Progenitor cell of endocrine pancreas (in vitro differentiated cells): ENCODE measurements at regions not wholly inside any gene's neighbourhood (a gene's known extent, or its start where the extent isn't known, plus 50 kb on each side); places are given as distances from the start of the nearest gene placed in this dataset.

ENCODE experiments used
- DNase-seq: peaks from one replicate; pipeline ENCODE4 v3.0.0; 2021; ENCODE audit warnings: low spot score; ENCODE audit not compliant: unreplicated experiment
- H3K27ac Mint-ChIP-seq: 2 replicates; pipeline ENCODE4 v1.8.0; 2021; ENCODE audit warnings: mild to moderate bottlenecking, moderate library complexity, mixed read lengths
- H3K27me3 Mint-ChIP-seq: 2 replicates; pipeline ENCODE4 v1.8.0; 2021; ENCODE audit warnings: mixed read lengths
- H3K36me3 Mint-ChIP-seq: 2 replicates; pipeline ENCODE4 v1.8.0; 2022; ENCODE audit warnings: mixed read lengths; ENCODE audit not compliant: insufficient read depth
- H3K4me1 Mint-ChIP-seq: 2 replicates; pipeline ENCODE4 v1.8.0; 2021; ENCODE audit warnings: low read depth, mixed read lengths
- H3K4me3 Mint-ChIP-seq: 2 replicates; pipeline ENCODE4 v1.8.0; 2021; ENCODE audit warnings: low read depth, mild to moderate bottlenecking, moderate library complexity, mixed read lengths
- H3K9me3 Mint-ChIP-seq: 2 replicates; pipeline ENCODE4 v1.8.0; 2021; ENCODE audit warnings: low read depth, mixed read lengths
- CTCF ChIP-seq: fragments of 200-600 bp; sonication (generic); IDR thresholded peaks from one replicate; pipeline ENCODE4 v1.5.0; 2021; ENCODE audit warnings: antibody characterized with exemption, mild to moderate bottlenecking; ENCODE audit not compliant: unreplicated experiment

- DNase-seq, result no peak
- Mint-ChIP-seq H3K4me3 (no peak overlapping the region), H3K36me3 (no peaks in the 10 kb centered on the region), H3K4me1 (no peaks in the 10 kb centered on the region), H3K27me3 (peaks cover 20% of the 10 kb centered on the region), H3K27ac (no peak overlapping the region), H3K9me3 (no peaks in the 10 kb centered on the region)
- TF ChIP-seq CTCF, result no peak
Measured at GRCh38 chr17:79258041-79258440, 183.4 kb downstream of the ENGASE start.

DNA sequence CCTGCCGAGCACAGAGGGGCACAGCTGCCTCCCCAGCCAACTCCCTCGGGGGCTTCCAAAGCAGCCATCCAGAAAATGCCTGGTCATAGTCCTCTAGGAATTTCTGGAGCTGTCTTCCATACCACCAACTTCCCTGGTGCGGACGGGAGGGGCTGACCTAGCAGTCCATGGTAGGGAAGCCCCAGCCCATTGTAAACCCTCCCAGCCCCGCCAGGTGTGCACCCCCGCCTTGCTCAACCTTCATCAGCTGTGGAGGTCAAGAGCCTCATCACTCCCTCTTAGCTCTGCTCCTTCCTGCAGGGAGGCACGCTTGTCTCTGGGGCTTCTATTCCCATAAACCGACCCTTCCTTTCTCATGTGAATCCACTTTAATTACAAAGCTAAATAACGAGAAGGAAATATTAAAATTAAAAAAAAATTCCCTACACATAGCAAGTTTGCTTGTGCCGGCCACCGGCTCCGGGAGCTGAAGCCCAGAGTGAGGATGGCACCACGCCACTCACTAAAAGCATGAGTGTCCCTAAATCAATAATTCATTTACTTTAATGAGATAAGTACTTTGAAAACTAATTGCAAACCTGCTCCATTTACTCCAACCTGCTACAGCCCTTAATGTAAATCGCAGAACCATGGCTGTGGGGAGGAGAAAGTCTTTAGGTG lies 181.4 kb downstream of the ENGASE start:
- Mint-ChIP-seq H3K27me3 (peaks cover 38% of the 10 kb centered on the region), H3K4me3 (no peak overlapping the region), H3K27ac (no peak overlapping the region), H3K9me3 (no peaks in the 10 kb centered on the region), H3K4me1 (no peaks in the 10 kb centered on the region), H3K36me3 (no peaks in the 10 kb centered on the region)
- TF ChIP-seq CTCF, result no peak
- no peak for DNase-seq

DNA sequence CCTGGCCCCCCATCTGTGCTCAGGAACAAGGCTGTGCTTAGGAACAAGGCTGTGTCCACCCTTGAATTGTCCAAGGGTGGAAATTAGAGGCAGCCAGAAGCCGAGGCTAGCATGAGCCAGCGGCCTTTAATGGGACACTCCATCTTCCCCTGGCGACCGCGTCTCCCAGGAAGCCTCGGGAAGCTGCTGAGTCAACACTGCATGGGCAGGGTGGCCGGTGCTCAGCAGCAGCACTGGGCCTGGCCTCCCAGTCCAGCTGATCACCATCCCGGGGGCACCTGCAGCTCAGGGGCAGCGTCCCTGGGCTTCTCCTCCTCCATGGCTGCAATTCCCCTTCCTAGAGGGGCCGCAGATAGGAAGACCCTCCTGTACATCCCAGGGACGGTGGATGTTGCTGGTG lies 180.8 kb downstream of the ENGASE start:
- no peaks in the 10 kb centered on the region for H3K9me3 Mint-ChIP-seq
- TF ChIP-seq CTCF, result no peak
- no peaks in the 10 kb centered on the region for H3K36me3 Mint-ChIP-seq
- H3K4me3 Mint-ChIP-seq, result no peak overlapping the region
- peak overlapping the region; percentile 33 for H3K27ac Mint-ChIP-seq
- no peaks in the 10 kb centered on the region for H3K4me1 Mint-ChIP-seq
- no peak for DNase-seq
- H3K27me3 Mint-ChIP-seq, result peaks cover 42% of the 10 kb centered on the region

GRCh38 chr17:79255046-79255445 lies 180.4 kb downstream of the ENGASE start:
- no peak for DNase-seq
- Mint-ChIP-seq H3K27ac (peak overlapping the region; percentile 33), H3K36me3 (no peaks in the 10 kb centered on the region), H3K4me3 (no peak overlapping the region), H3K27me3 (peaks cover 44% of the 10 kb centered on the region), H3K9me3 (no peaks in the 10 kb centered on the region), H3K4me1 (no peaks in the 10 kb centered on the region)
- TF ChIP-seq CTCF, result no peak

DNA sequence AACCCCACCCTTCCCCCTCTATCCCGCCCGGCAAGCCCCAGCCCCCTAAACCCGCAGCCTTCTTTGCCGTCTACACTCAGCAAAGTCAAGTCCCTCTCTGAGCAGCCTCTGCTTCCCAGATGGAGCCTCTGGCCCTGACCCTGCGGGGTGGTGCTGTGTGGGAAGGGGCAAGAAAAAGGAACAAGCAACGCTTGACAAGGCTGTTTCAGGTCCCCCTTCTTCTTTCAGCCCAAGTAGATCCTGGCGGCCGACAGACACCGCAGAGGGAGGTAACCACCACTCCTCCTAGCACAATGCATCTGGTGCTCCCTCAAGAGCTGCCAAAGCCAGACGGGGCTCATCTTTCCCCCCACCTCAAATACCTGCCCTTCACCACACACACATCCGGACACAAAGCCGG lies 178.3 kb downstream of the ENGASE start:
- Mint-ChIP-seq H3K36me3 (no peaks in the 10 kb centered on the region), H3K27me3 (peaks cover 43% of the 10 kb centered on the region), H3K4me3 (no peak overlapping the region), H3K9me3 (no peaks in the 10 kb centered on the region), H3K27ac (no peak overlapping the region), H3K4me1 (no peaks in the 10 kb centered on the region)
- no peak for DNase-seq
- no peak for TF ChIP-seq CTCF
